H1 (cell line): ENCODE measurements at regions not wholly inside any gene's neighbourhood (a gene's known extent, or its start where the extent isn't known, plus 50 kb on each side); places are given as distances from the start of the nearest gene placed in this dataset.

Source experiments
- CHD2 ChIP-seq: IDR thresholded peaks from 2 replicates; pipeline ENCODE4 v1.6.1; 2012; ENCODE audit warnings: low read length, improper control_type of control experiment
- CREB1 ChIP-seq: IDR thresholded peaks from 2 replicates; pipeline ENCODE4 v1.6.1; 2012; ENCODE audit warnings: inconsistent platforms
- EZH2 ChIP-seq: fragments of 200-600 bp; sonication (generic); IDR thresholded peaks from 2 replicates; pipeline ENCODE4 v1.7.1; 2012; ENCODE audit warnings: low read depth, mild to moderate bottlenecking, moderate library complexity, low read length, inconsistent platforms; ENCODE audit not compliant: severe bottlenecking
- MAFK ChIP-seq: IDR thresholded peaks from 2 replicates; pipeline ENCODE4 v1.6.1; 2012; ENCODE audit warnings: low read depth, mild to moderate bottlenecking, improper control_type of control experiment, low read length
- POLR2AphosphoS5 ChIP-seq: IDR thresholded peaks from 2 replicates; pipeline ENCODE4 v1.6.1; 2011; ENCODE audit warnings: low read depth, low read length
- RAD21 ChIP-seq, 2 experiments: IDR thresholded peaks in 1 of 2; conservative IDR thresholded peaks in 1 of 2; 2 replicates each; pipeline ENCODE4 v1.6.1; 2011; ENCODE audit warnings: low read depth in 2 of 2, low read length in 2 of 2, improper control_type of control experiment in 1 of 2, inconsistent platforms in 1 of 2, mild to moderate bottlenecking in 1 of 2, moderate library complexity in 1 of 2
- TF ChIP-seq, protein P1 (sequence below), 3 experiments: IDR thresholded peaks; 1 replicate in 2 of 3; 2 replicates in 1 of 3; pipeline versions ENCODE4 v1.5.1 to v1.6.1; 2011; ENCODE audit warnings: low read length in 3 of 3, mild to moderate bottlenecking in 3 of 3, inconsistent platforms in 2 of 3, low read depth in 1 of 3, moderate library complexity in 1 of 3; ENCODE audit not compliant: insufficient read depth in 1 of 3; ENCODE audit errors: control extremely low read depth in 1 of 3

- TF ChIP-seq EZH2 (no peak), CHD2 (no peak), RAD21 (IDR thresholded peaks at IDR 0.05 in 1 of 2, conservative IDR thresholded peaks at IDR 0.05 in 1 of 2; ENCODE audit: low read depth in 2 of 2, low read length in 2 of 2) (no peak), CREB1 (no peak), MAFK (no peak), POLR2AphosphoS5 (no peak)
- TF ChIP-seq, protein P1, sequence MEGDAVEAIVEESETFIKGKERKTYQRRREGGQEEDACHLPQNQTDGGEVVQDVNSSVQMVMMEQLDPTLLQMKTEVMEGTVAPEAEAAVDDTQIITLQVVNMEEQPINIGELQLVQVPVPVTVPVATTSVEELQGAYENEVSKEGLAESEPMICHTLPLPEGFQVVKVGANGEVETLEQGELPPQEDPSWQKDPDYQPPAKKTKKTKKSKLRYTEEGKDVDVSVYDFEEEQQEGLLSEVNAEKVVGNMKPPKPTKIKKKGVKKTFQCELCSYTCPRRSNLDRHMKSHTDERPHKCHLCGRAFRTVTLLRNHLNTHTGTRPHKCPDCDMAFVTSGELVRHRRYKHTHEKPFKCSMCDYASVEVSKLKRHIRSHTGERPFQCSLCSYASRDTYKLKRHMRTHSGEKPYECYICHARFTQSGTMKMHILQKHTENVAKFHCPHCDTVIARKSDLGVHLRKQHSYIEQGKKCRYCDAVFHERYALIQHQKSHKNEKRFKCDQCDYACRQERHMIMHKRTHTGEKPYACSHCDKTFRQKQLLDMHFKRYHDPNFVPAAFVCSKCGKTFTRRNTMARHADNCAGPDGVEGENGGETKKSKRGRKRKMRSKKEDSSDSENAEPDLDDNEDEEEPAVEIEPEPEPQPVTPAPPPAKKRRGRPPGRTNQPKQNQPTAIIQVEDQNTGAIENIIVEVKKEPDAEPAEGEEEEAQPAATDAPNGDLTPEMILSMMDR (IDR thresholded peaks at IDR 0.05; ENCODE audit: control extremely low read depth in 1 of 3, insufficient read depth in 1 of 3, low read depth in 1 of 3, low read length in 3 of 3) = no peak
Observed at GRCh38 chr6:21800330-21800729, 206.8 kb downstream of the SOX4 start.
